SK-N-SH (cell line): ENCODE measurements at regions not wholly inside any gene's neighbourhood (a gene's known extent, or its start where the extent isn't known, plus 50 kb on each side); places are given as distances from the start of the nearest gene placed in this dataset.

Experiments
- EP300 ChIP-seq, 2 experiments: IDR thresholded peaks; 2 replicates each; pipeline versions ENCODE4 v1.4.0 to v1.6.1; 2012; ENCODE audit warnings: borderline replicate concordance in 1 of 2, low read depth in 1 of 2, low read length in 1 of 2
- EZH2phosphoT487 ChIP-seq: fragments of 200-600 bp; sonication (generic); IDR thresholded peaks from 2 replicates; pipeline ENCODE4 v1.6.1; 2017; ENCODE audit warnings: low read depth, mixed run types, mild to moderate bottlenecking, antibody characterized with exemption, moderate library complexity, borderline replicate concordance
- FOXJ3 ChIP-seq: sonication (generic); formaldehyde crosslinking; IDR thresholded peaks from 2 replicates; pipeline ENCODE4 v1.5.1; 2020; ENCODE audit warnings: mild to moderate bottlenecking, missing genetic modification reagents
- JUND ChIP-seq: IDR thresholded peaks from 2 replicates; pipeline ENCODE4 v1.4.0; 2012
- NRF1 ChIP-seq: IDR thresholded peaks from 2 replicates; pipeline ENCODE4 v1.6.1; 2012; ENCODE audit warnings: low read depth, mild to moderate bottlenecking, low read length
- RCOR1 ChIP-seq: fragments of 150-350 bp; IDR thresholded peaks from 2 replicates; pipeline ENCODE4 v1.6.1; 2017; ENCODE audit warnings: antibody characterized with exemption, low read length
- TAF1 ChIP-seq: IDR thresholded peaks from 2 replicates; pipeline ENCODE4 v1.6.1; 2012; ENCODE audit warnings: low read depth, mild to moderate bottlenecking, low read length, moderate library complexity, borderline replicate concordance
- TF ChIP-seq, protein P1 (sequence below): fragments of 200-600 bp; sonication (generic); IDR thresholded peaks from 2 replicates; pipeline ENCODE4 v1.6.1; 2017; ENCODE audit warnings: antibody characterized with exemption, mild to moderate bottlenecking, moderate library complexity
- TF ChIP-seq, protein P2 (sequence below): IDR thresholded peaks from 2 replicates; pipeline ENCODE4 v1.4.0; 2012; ENCODE audit warnings: low read depth, borderline replicate concordance

DNA sequence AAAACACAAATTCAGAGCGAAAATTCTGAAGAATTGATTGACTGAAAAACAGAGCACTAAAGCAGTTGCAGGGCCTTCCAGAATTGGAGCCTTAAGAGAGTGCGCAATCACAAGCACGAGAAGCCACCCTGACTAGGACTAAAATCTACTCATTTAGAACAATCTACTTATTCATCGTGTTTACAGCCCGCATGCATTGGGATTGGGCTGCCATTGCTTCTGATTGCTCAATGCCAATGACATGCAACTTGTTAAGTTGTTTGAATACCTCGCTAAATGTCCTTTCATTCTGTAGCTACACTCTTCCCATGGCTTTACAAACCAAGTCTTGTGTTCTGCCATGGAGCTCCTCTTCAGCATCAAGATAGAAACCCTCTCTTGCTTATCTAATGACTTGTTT lies 425.9 kb upstream of the POM121L12 start:
- TF ChIP-seq, protein P1, sequence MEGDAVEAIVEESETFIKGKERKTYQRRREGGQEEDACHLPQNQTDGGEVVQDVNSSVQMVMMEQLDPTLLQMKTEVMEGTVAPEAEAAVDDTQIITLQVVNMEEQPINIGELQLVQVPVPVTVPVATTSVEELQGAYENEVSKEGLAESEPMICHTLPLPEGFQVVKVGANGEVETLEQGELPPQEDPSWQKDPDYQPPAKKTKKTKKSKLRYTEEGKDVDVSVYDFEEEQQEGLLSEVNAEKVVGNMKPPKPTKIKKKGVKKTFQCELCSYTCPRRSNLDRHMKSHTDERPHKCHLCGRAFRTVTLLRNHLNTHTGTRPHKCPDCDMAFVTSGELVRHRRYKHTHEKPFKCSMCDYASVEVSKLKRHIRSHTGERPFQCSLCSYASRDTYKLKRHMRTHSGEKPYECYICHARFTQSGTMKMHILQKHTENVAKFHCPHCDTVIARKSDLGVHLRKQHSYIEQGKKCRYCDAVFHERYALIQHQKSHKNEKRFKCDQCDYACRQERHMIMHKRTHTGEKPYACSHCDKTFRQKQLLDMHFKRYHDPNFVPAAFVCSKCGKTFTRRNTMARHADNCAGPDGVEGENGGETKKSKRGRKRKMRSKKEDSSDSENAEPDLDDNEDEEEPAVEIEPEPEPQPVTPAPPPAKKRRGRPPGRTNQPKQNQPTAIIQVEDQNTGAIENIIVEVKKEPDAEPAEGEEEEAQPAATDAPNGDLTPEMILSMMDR = no peak
- TF ChIP-seq NRF1 (no peak), RCOR1 (no peak), TAF1 (no peak), JUND (no peak), EP300 (IDR thresholded peaks at IDR 0.05; ENCODE audit: borderline replicate concordance in 1 of 2, low read depth in 1 of 2, low read length in 1 of 2) (no peak), EZH2phosphoT487 (no peak), FOXJ3 (CRISPR knock-in tag) (no peak)
- TF ChIP-seq, protein P2, sequence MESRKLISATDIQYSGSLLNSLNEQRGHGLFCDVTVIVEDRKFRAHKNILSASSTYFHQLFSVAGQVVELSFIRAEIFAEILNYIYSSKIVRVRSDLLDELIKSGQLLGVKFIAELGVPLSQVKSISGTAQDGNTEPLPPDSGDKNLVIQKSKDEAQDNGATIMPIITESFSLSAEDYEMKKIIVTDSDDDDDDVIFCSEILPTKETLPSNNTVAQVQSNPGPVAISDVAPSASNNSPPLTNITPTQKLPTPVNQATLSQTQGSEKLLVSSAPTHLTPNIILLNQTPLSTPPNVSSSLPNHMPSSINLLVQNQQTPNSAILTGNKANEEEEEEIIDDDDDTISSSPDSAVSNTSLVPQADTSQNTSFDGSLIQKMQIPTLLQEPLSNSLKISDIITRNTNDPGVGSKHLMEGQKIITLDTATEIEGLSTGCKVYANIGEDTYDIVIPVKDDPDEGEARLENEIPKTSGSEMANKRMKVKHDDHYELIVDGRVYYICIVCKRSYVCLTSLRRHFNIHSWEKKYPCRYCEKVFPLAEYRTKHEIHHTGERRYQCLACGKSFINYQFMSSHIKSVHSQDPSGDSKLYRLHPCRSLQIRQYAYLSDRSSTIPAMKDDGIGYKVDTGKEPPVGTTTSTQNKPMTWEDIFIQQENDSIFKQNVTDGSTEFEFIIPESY = no peak
